IMR-90 (cell line): ENCODE measurements at regions not wholly inside any gene's neighbourhood (a gene's known extent, or its start where the extent isn't known, plus 50 kb on each side); places are given as distances from the start of the nearest gene placed in this dataset.

Experiments used
- ATAC-seq: fragments of 200-7000 bp; cut with Tn5 transposase; 2 replicates; pipeline ENCODE4 v1.9.1; 2020; ENCODE audit warnings: low read depth, mild to moderate bottlenecking, moderate library complexity
- BruUV-seq: library from RNA; stranded (reverse); fragments of 400-500 nt; replicated peaks from 2 replicates; lab custom pipeline; 2021; lab: Mats Ljungman, UMichigan
- CTCF ChIA-PET: fragments of 300-600 bp; formaldehyde crosslinking; extraction: SDS; loops from one replicate; lab custom pipeline; 2021; ENCODE audit warnings: antibody characterized with exemption; lab: Yijun Ruan, JAX
- POLR2A ChIA-PET: fragments of 300-600 bp; sonication (Branson Sonifier 250); formaldehyde crosslinking; loops from one replicate; lab custom pipeline; 2022; ENCODE audit warnings: antibody characterized with exemption; ENCODE audit not compliant: unreplicated experiment; lab: Charles Lee
- DNase-seq: peaks from one replicate; pipeline ENCODE4 v3.0.0; 2013
- H2AFZ ChIP-seq: replicated peaks from 2 replicates; pipeline ENCODE3; 2013; ENCODE audit warnings: low read length, mild to moderate bottlenecking; ENCODE audit not compliant: poor library complexity
- H2AK5ac ChIP-seq: 2 replicates; pipeline ENCODE4 v1.6.1; 2013; ENCODE audit warnings: low read depth, low read length, inconsistent platforms
- H2AK9ac ChIP-seq: replicated peaks from 2 replicates; pipeline ENCODE3; 2013; ENCODE audit warnings: mild to moderate bottlenecking, low read depth, low read length, moderate library complexity; ENCODE audit not compliant: poor library complexity
- H2BK120ac ChIP-seq: 2 replicates; pipeline ENCODE4 v1.6.1; 2013; ENCODE audit warnings: low read depth, low read length, inconsistent platforms
- H2BK15ac ChIP-seq: 3 replicates; pipeline ENCODE4 v1.6.1; 2013; ENCODE audit warnings: low read depth, low read length, inconsistent platforms
- H2BK20ac ChIP-seq: 2 replicates; pipeline ENCODE4 v1.6.1; 2013; ENCODE audit warnings: low read depth, mild to moderate bottlenecking, inconsistent platforms, low read length, moderate library complexity
- H2BK5ac ChIP-seq: 2 replicates; pipeline ENCODE4 v1.6.1; 2013; ENCODE audit warnings: mild to moderate bottlenecking, low read depth, low read length, inconsistent platforms; ENCODE audit not compliant: poor library complexity, severe bottlenecking
- H3K14ac ChIP-seq: replicated peaks from 2 replicates; pipeline ENCODE4 v1.6.1; 2013; ENCODE audit warnings: low read depth, low read length, inconsistent platforms
- H3K18ac ChIP-seq: 2 replicates; pipeline ENCODE4 v1.6.1; 2013; ENCODE audit warnings: low read depth, low read length, control low read depth
- H3K23ac ChIP-seq: 2 replicates; pipeline ENCODE4 v1.6.1; 2013; ENCODE audit warnings: low read depth, low read length, inconsistent platforms
- H3K27ac ChIP-seq: 2 replicates; pipeline ENCODE4 v1.5.1; 2013; ENCODE audit warnings: mild to moderate bottlenecking, control low read depth, low read length; ENCODE audit not compliant: insufficient read depth
- H3K27me3 ChIP-seq: 2 replicates; pipeline ENCODE4 v1.6.1; 2013; ENCODE audit warnings: low read length; ENCODE audit not compliant: control insufficient read depth, insufficient read depth
- H3K36me3 ChIP-seq: 2 replicates; pipeline ENCODE4 v1.6.1; 2013; ENCODE audit warnings: low read length, mixed read lengths; ENCODE audit not compliant: control insufficient read depth, insufficient read depth
- H3K4ac ChIP-seq: 2 replicates; pipeline ENCODE4 v1.6.1; 2013; ENCODE audit warnings: low read depth, low read length, inconsistent platforms
- H3K4me1 ChIP-seq: 2 replicates; pipeline ENCODE4 v1.6.1; 2013; ENCODE audit warnings: low read length, mixed read lengths; ENCODE audit not compliant: control insufficient read depth, insufficient read depth
- H3K4me2 ChIP-seq: 2 replicates; pipeline ENCODE4 v1.6.1; 2013; ENCODE audit warnings: low read depth, mild to moderate bottlenecking, control low read depth, low read length, moderate library complexity
- H3K4me3 ChIP-seq: 2 replicates; pipeline ENCODE4 v1.5.1; 2013; ENCODE audit warnings: low read depth, mild to moderate bottlenecking, control low read depth, low read length, moderate library complexity; ENCODE audit not compliant: insufficient read depth
- H3K56ac ChIP-seq: 2 replicates; pipeline ENCODE4 v1.6.1; 2013; ENCODE audit warnings: low read length, inconsistent platforms; ENCODE audit not compliant: insufficient read depth; ENCODE audit errors: extremely low read depth
- H3K79me1 ChIP-seq, 2 experiments: 2 replicates each; pipeline ENCODE4 v1.6.1; 2013; ENCODE audit warnings: low read length in 2 of 2, inconsistent platforms in 1 of 2, low read depth in 1 of 2
- H3K9ac ChIP-seq: 2 replicates; pipeline ENCODE4 v1.6.1; 2013; ENCODE audit warnings: low read depth, low read length, control low read depth
- H3K9me1 ChIP-seq: 2 replicates; pipeline ENCODE4 v1.6.1; 2013; ENCODE audit warnings: low read length, inconsistent platforms; ENCODE audit not compliant: insufficient read depth
- H3K9me3 ChIP-seq: 2 replicates; pipeline ENCODE4 v1.6.1; 2013; ENCODE audit warnings: low read length; ENCODE audit not compliant: control insufficient read depth, insufficient read depth
- H4K20me1 ChIP-seq: 2 replicates; pipeline ENCODE4 v1.6.1; 2013; ENCODE audit warnings: low read length, inconsistent platforms; ENCODE audit not compliant: insufficient read depth
- H4K5ac ChIP-seq: 2 replicates; pipeline ENCODE4 v1.6.1; 2013; ENCODE audit warnings: mild to moderate bottlenecking, low read depth, low read length, control low read depth
- H4K8ac ChIP-seq, 2 experiments: 2 replicates each; pipeline ENCODE4 v1.6.1; 2013; ENCODE audit warnings: low read depth in 2 of 2, low read length in 2 of 2, control low read depth in 1 of 2, inconsistent platforms in 1 of 2
- H4K91ac ChIP-seq: 2 replicates; pipeline ENCODE4 v1.6.1; 2013; ENCODE audit warnings: low read depth, low read length, inconsistent platforms; ENCODE audit not compliant: insufficient read depth
- FOS ChIP-seq: fragments of 150-350 bp; IDR thresholded peaks from 2 replicates; pipeline ENCODE4 v1.6.1; 2016; ENCODE audit warnings: low read depth, low read length
- MXI1 ChIP-seq: IDR thresholded peaks from 2 replicates; pipeline ENCODE4 v1.6.1; 2012; ENCODE audit warnings: low read depth, mild to moderate bottlenecking, low read length, moderate library complexity, borderline replicate concordance
- NFE2L2 ChIP-seq: fragments of 150-350 bp; IDR thresholded peaks from 2 replicates; pipeline ENCODE4 v1.6.1; 2016; ENCODE audit warnings: low read depth, mild to moderate bottlenecking, low read length
- POLR2A ChIP-seq: IDR thresholded peaks from 2 replicates; pipeline ENCODE4 v1.6.1; 2012; ENCODE audit warnings: mild to moderate bottlenecking, low read depth, low read length
- RAD21 ChIP-seq: IDR thresholded peaks from 2 replicates; pipeline ENCODE4 v1.6.1; 2012; ENCODE audit warnings: low read length, improper control_type of control experiment
- RCOR1 ChIP-seq: IDR thresholded peaks from 2 replicates; pipeline ENCODE4 v1.6.1; 2012; ENCODE audit warnings: mild to moderate bottlenecking, low read length, improper control_type of control experiment; ENCODE audit not compliant: insufficient replicate concordance
- SMC3 ChIP-seq: fragments of 150-350 bp; IDR thresholded peaks from 2 replicates; pipeline ENCODE4 v1.6.1; 2016; ENCODE audit warnings: low read depth, mild to moderate bottlenecking, antibody characterized with exemption, low read length, moderate library complexity
- dilution Hi-C: fragments of 300-500 bp; cut with HindIII; formaldehyde crosslinking; loops from one replicate; pipeline ENCODE4 v1.14.3; 2018; ENCODE audit warnings: low sequenced_read_pairs; ENCODE audit not compliant: unreplicated experiment
- in situ Hi-C: fragments of 300-500 bp; cut with MboI; formaldehyde crosslinking; loops from 3 replicates; pipeline ENCODE4 v1.14.3; 2019; ENCODE audit warnings: low sequenced_read_pairs, inconsistent platforms, mixed read lengths
- intact Hi-C: fragments of 100-400 bp; cut with micrococcal nuclease; formaldehyde crosslinking; loops from 2 replicates; pipeline ENCODE4 v1.10.0; 2022
- TF ChIP-seq, protein P1 (sequence below): conservative IDR thresholded peaks from 2 replicates; pipeline ENCODE4 v1.5.1; 2012; ENCODE audit warnings: mild to moderate bottlenecking, low read depth, low read length, improper control_type of control experiment
- TF ChIP-seq, protein P2 (sequence below): fragments of 150-350 bp; IDR thresholded peaks from 2 replicates; pipeline ENCODE4 v1.6.1; 2016; ENCODE audit warnings: low read depth, mild to moderate bottlenecking, low read length, moderate library complexity, borderline replicate concordance

DNA sequence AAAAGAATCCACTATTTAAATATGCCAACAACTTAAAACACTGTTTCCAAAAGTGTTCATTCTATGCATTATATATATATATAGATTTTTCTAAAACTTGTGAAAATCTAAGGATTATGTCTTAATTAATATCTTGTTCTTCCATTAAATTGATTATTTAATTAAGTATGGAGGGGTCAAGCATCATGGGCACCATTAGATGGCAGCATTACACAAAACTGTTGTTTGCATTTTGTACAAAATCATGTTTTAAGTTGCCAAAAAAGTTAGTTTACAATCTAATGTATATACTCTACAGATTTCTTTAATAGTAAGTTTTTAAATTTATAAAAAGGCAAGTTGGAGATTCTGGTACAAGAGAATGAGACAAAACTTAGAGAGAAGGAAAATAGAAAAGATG, 213.2 kb upstream of the EDNRB start:
- CTCF ChIA-PET, result interaction anchor here (1.4 kb wide), 1 partner anchor 847 kb away, joined by 8 read pairs; no protein-coding TSS in a partner anchor

More for the DNA sequence above, 213.2 kb upstream of the EDNRB start:
- POLR2A ChIA-PET, result no interaction called here
- Histone ChIP-seq H3K79me1 (no peaks in the 10 kb centered on the region), H3K56ac (no peak overlapping the region), H2AK5ac (no peak overlapping the region), H3K14ac (no peak overlapping the region), H3K27ac (no peak overlapping the region), H4K5ac (no peak overlapping the region), H2BK5ac (no peak overlapping the region), H2AK9ac (no peak overlapping the region), H3K27me3 (peaks cover 9% of the 10 kb centered on the region), H3K18ac (no peak overlapping the region), H4K8ac (no peak overlapping the region), H2BK20ac (no peak overlapping the region), H4K20me1 (no peaks in the 10 kb centered on the region), H3K4ac (no peak overlapping the region), H3K9me1 (no peaks in the 10 kb centered on the region), H4K91ac (no peak overlapping the region), H3K4me2 (no peak overlapping the region), H3K23ac (no peak overlapping the region), H3K4me3 (no peak overlapping the region), H3K9me3 (no peaks in the 10 kb centered on the region), H3K36me3 (no peaks in the 10 kb centered on the region), H2BK120ac (no peak overlapping the region), H2AFZ (no peak overlapping the region), H2BK15ac (no peak overlapping the region), H3K4me1 (no peaks in the 10 kb centered on the region), H3K9ac (no peak overlapping the region)
- intact Hi-C loops, result loop anchor here (10.0 kb wide), 3 partner anchors 453 to 1203 kb away; no protein-coding TSS in a partner anchor
- in situ Hi-C loops, result loop anchor here (25.0 kb wide), 1 partner anchor 455 kb away; no protein-coding TSS in a partner anchor
- ATAC-seq (no peak), DNase-seq (peak; percentile 14)
- no TSS peak for BruUV-seq
- dilution Hi-C loops, result no loop called here
- TF ChIP-seq MXI1 (no peak), FOS (no peak), POLR2A (no peak), SMC3 (peak; percentile 29; the same call in 1 of the 2 replicates), NFE2L2 (no peak), RAD21 (peak; percentile 54), RCOR1 (no peak)
- TF ChIP-seq, protein P1, sequence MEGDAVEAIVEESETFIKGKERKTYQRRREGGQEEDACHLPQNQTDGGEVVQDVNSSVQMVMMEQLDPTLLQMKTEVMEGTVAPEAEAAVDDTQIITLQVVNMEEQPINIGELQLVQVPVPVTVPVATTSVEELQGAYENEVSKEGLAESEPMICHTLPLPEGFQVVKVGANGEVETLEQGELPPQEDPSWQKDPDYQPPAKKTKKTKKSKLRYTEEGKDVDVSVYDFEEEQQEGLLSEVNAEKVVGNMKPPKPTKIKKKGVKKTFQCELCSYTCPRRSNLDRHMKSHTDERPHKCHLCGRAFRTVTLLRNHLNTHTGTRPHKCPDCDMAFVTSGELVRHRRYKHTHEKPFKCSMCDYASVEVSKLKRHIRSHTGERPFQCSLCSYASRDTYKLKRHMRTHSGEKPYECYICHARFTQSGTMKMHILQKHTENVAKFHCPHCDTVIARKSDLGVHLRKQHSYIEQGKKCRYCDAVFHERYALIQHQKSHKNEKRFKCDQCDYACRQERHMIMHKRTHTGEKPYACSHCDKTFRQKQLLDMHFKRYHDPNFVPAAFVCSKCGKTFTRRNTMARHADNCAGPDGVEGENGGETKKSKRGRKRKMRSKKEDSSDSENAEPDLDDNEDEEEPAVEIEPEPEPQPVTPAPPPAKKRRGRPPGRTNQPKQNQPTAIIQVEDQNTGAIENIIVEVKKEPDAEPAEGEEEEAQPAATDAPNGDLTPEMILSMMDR, result peak; percentile 52
- TF ChIP-seq, protein P2, sequence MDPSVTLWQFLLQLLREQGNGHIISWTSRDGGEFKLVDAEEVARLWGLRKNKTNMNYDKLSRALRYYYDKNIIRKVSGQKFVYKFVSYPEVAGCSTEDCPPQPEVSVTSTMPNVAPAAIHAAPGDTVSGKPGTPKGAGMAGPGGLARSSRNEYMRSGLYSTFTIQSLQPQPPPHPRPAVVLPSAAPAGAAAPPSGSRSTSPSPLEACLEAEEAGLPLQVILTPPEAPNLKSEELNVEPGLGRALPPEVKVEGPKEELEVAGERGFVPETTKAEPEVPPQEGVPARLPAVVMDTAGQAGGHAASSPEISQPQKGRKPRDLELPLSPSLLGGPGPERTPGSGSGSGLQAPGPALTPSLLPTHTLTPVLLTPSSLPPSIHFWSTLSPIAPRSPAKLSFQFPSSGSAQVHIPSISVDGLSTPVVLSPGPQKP, result no peak
